Large intestine (tissue), 3 donors: ENCODE measurements at regions not wholly inside any gene's neighbourhood (a gene's known extent, or its start where the extent isn't known, plus 50 kb on each side); places are given as distances from the start of the nearest gene placed in this dataset.
A peak's percentile ranks its signal among the peaks of the same experiment; 100 is the strongest.

Experiments
- DNase-seq, 2 donors: peaks; one replicate each; pipeline versions ENCODE4 v3.0.0 to v3.0.0-alpha.2; 2013
- H3K27ac ChIP-seq: one replicate; pipeline ENCODE4 v1.5.1; 2013; ENCODE audit warnings: low read length
- H3K27me3 ChIP-seq: 2 replicates; pipeline ENCODE4 v1.6.1; 2013; ENCODE audit warnings: low read length; ENCODE audit not compliant: control insufficient read depth, insufficient read depth
- H3K36me3 ChIP-seq: 2 replicates; pipeline ENCODE4 v1.6.1; 2013; ENCODE audit warnings: low read length; ENCODE audit not compliant: control insufficient read depth, insufficient read depth
- H3K4me1 ChIP-seq: one replicate; pipeline ENCODE4 v1.6.1; 2013; ENCODE audit warnings: low read length; ENCODE audit not compliant: control insufficient read depth, insufficient read depth
- H3K4me3 ChIP-seq: one replicate; pipeline ENCODE4 v1.5.1; 2013; ENCODE audit warnings: low read length
- H3K9me3 ChIP-seq: one replicate; pipeline ENCODE4 v1.6.1; 2013; ENCODE audit warnings: mild to moderate bottlenecking, low read depth, low read length, moderate library complexity; ENCODE audit not compliant: control insufficient read depth
- WGBS: methylation state at CpG from one replicate; pipeline ENCODE4 v1.1.5; 2013; ENCODE audit warnings: low lambda C conversion rate; ENCODE audit not compliant: insufficient coverage; 5-methylcytosine and 5-hydroxymethylcytosine counted together

GRCh38 chr1:114270718-114271117 is 117.0 kb upstream of the SYT6 start:
- H3K4me1 ChIP-seq: no peaks in the 10 kb centered on the region
- no peak overlapping the region for H3K27ac ChIP-seq
- H3K27me3 ChIP-seq: no peaks in the 10 kb centered on the region
- H3K9me3 ChIP-seq: no peaks in the 10 kb centered on the region
- whole genome bisulfite sequencing: no CpG with 5 or more reads among the region's 2 CpGs
- no peaks in the 10 kb centered on the region for H3K36me3 ChIP-seq
- no peak for DNase-seq
- H3K4me3 ChIP-seq: no peak overlapping the region

GRCh38 chr1:114270282-114270681 is 116.6 kb upstream of the SYT6 start:
- no peaks in the 10 kb centered on the region for H3K36me3 ChIP-seq
- WGBS: no CpG with 5 or more reads among the region's 2 CpGs

DNA sequence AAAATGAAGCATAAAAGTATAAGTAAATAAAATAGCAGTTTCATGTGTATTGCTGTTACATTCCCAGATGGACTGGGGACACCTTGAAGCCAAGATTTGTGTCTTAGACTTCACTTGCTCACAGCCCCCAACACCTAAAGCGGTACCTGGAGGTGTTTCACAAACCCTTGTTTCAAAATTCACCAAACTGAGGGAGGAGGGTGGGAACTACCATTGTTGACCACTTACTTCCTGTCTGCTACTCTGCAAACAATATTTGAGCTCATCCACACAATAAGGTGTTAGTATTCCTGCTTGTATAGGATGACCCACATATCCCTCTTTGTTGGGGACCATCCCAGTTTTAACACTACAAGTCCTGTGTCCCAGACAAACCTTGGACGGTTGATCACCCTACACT is 115.9 kb upstream of the SYT6 start:
- Histone ChIP-seq H3K4me3 (no peak overlapping the region), H3K9me3 (no peaks in the 10 kb centered on the region), H3K4me1 (no peaks in the 10 kb centered on the region), H3K27ac (no peak overlapping the region), H3K36me3 (no peaks in the 10 kb centered on the region), H3K27me3 (no peaks in the 10 kb centered on the region)
- no peak for DNase-seq
- no CpG with 5 or more reads among the region's 2 CpGs for WGBS

More at GRCh38 chr1:114270282-114270681, 116.6 kb upstream of the SYT6 start:
- H3K4me3 ChIP-seq: no peak overlapping the region
- peak in 1 of 2 donors; percentile 43 for DNase-seq
- no peaks in the 10 kb centered on the region for H3K9me3 ChIP-seq
- no peaks in the 10 kb centered on the region for H3K27me3 ChIP-seq
- H3K4me1 ChIP-seq: no peaks in the 10 kb centered on the region
- no peak overlapping the region for H3K27ac ChIP-seq

DNA sequence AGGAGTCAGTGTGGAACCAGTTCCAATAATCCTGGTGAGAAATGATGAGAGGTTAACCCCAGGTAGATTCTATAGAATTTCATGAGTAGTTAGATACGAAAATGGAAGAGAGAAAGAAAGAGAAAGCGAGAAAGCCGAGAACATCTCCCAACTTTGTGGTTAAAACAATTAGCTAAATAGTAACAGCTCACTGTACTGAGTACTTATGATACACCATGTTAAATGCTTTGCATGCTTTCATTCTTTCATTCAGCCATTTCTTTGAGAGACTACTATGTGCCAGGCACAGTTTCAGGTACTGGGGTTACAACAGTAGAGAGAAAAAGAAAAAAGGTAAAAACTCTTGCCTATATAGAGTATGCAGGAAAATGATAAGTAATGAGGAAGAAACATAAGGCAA is 109.7 kb upstream of the SYT6 start:
- Histone ChIP-seq H3K27ac (no peak overlapping the region), H3K9me3 (no peaks in the 10 kb centered on the region), H3K36me3 (no peaks in the 10 kb centered on the region), H3K4me3 (no peak overlapping the region), H3K4me1 (peaks cover 16% of the 10 kb centered on the region), H3K27me3 (no peaks in the 10 kb centered on the region)
- no peak for DNase-seq
- WGBS: 100% methylated on average over 3 of the region's 3 CpGs

- no peaks in the 10 kb centered on the region for H3K27me3 ChIP-seq
- no peak overlapping the region for H3K4me3 ChIP-seq
- H3K36me3 ChIP-seq: no peaks in the 10 kb centered on the region
- peak in 1 of 2 donors; percentile 70 for DNase-seq
- peak overlapping the region; percentile 21 for H3K27ac ChIP-seq
- WGBS: no CpG with 5 or more reads among the region's 2 CpGs
- peaks cover 16% of the 10 kb centered on the region for H3K4me1 ChIP-seq
- no peaks in the 10 kb centered on the region for H3K9me3 ChIP-seq
These were observed 108.7 kb upstream of the SYT6 start for GRCh38 chr1:114262337-114262736.

GRCh38 chr1:114260805-114261484 is 107.3 kb upstream of the SYT6 start:
- no peak for DNase-seq
- no peak overlapping the region for H3K4me3 ChIP-seq
- H3K27ac ChIP-seq: no peak overlapping the region
- H3K27me3 ChIP-seq: no peaks in the 10 kb centered on the region
- 67% methylated on average over 2 of the region's 6 CpGs for WGBS
- H3K9me3 ChIP-seq: no peaks in the 10 kb centered on the region
- H3K36me3 ChIP-seq: no peaks in the 10 kb centered on the region
- H3K4me1 ChIP-seq: peaks cover 16% of the 10 kb centered on the region

- Histone ChIP-seq H3K4me3 (no peak overlapping the region), H3K4me1 (peaks cover 16% of the 10 kb centered on the region), H3K9me3 (no peaks in the 10 kb centered on the region), H3K27me3 (no peaks in the 10 kb centered on the region), H3K27ac (no peak overlapping the region), H3K36me3 (no peaks in the 10 kb centered on the region)
- no peak for DNase-seq
- WGBS: 80% methylated on average over 1 of the region's 2 CpGs
These were observed 106.0 kb upstream of the SYT6 start for GRCh38 chr1:114259511-114260160.

GRCh38 chr1:114258633-114259032 is 105.0 kb upstream of the SYT6 start:
- H3K36me3 ChIP-seq: no peaks in the 10 kb centered on the region
- no peaks in the 10 kb centered on the region for H3K9me3 ChIP-seq
- WGBS: no CpG with 5 or more reads among the region's 4 CpGs
- H3K27ac ChIP-seq: no peak overlapping the region
- H3K4me1 ChIP-seq: peaks cover 16% of the 10 kb centered on the region
- H3K27me3 ChIP-seq: no peaks in the 10 kb centered on the region
- H3K4me3 ChIP-seq: no peak overlapping the region
- DNase-seq: no peak

DNA sequence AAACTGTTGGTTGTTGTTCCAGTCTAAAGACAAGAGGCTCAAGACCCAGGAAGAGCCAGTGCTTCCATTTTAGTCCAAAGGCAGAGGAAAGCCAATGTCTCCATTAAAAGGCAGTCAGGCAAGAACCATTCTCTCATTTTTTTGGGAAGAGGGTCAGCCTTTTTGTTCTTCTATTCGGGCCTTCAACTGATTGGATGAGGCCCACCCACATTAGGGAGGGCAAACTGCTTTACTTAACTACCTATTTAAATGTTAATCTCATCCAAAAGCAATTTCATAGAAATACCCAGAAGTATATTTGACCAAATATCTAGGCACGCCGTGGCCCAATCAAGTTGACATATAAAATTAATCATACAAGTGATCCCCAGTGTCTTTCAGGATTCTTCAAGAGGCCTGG is 104.4 kb upstream of the SYT6 start:
- no peak for DNase-seq
- no CpG with 5 or more reads among the region's 3 CpGs for WGBS
- no peak overlapping the region for H3K27ac ChIP-seq
- H3K4me1 ChIP-seq: peaks cover 16% of the 10 kb centered on the region
- H3K9me3 ChIP-seq: no peaks in the 10 kb centered on the region
- no peaks in the 10 kb centered on the region for H3K36me3 ChIP-seq
- H3K4me3 ChIP-seq: no peak overlapping the region
- H3K27me3 ChIP-seq: no peaks in the 10 kb centered on the region

- H3K36me3 ChIP-seq: no peaks in the 10 kb centered on the region
- H3K9me3 ChIP-seq: no peaks in the 10 kb centered on the region
- DNase-seq: peak in 1 of 2 donors; percentile 56
- H3K4me1 ChIP-seq: peaks cover 11% of the 10 kb centered on the region
- no peak overlapping the region for H3K4me3 ChIP-seq
- no peak overlapping the region for H3K27ac ChIP-seq
- no CpG with 5 or more reads among the region's 1 CpG for WGBS
- H3K27me3 ChIP-seq: no peaks in the 10 kb centered on the region
These were observed 103.9 kb upstream of the SYT6 start for GRCh38 chr1:114257554-114257953.

- no peak overlapping the region for H3K4me3 ChIP-seq
- no peaks in the 10 kb centered on the region for H3K36me3 ChIP-seq
- H3K4me1 ChIP-seq: no peaks in the 10 kb centered on the region
- no peak overlapping the region for H3K27ac ChIP-seq
- no peaks in the 10 kb centered on the region for H3K27me3 ChIP-seq
- DNase-seq: no peak
- H3K9me3 ChIP-seq: no peaks in the 10 kb centered on the region
- 100% methylated on average over 1 of the region's 1 CpG for WGBS
These were observed 100.2 kb upstream of the SYT6 start for GRCh38 chr1:114253900-114254299.
